Large intestine (tissue), 3 donors: ENCODE measurements at regions not wholly inside any gene's neighbourhood (a gene's known extent, or its start where the extent isn't known, plus 50 kb on each side); places are given as distances from the start of the nearest gene placed in this dataset.

Experiments
- DNase-seq, 2 donors: peaks; one replicate each; pipeline versions ENCODE4 v3.0.0 to v3.0.0-alpha.2; 2013
- H3K27ac ChIP-seq: one replicate; pipeline ENCODE4 v1.5.1; 2013; ENCODE audit warnings: low read length
- H3K27me3 ChIP-seq: 2 replicates; pipeline ENCODE4 v1.6.1; 2013; ENCODE audit warnings: low read length; ENCODE audit not compliant: control insufficient read depth, insufficient read depth
- H3K36me3 ChIP-seq: 2 replicates; pipeline ENCODE4 v1.6.1; 2013; ENCODE audit warnings: low read length; ENCODE audit not compliant: control insufficient read depth, insufficient read depth
- H3K4me1 ChIP-seq: one replicate; pipeline ENCODE4 v1.6.1; 2013; ENCODE audit warnings: low read length; ENCODE audit not compliant: control insufficient read depth, insufficient read depth
- H3K4me3 ChIP-seq: one replicate; pipeline ENCODE4 v1.5.1; 2013; ENCODE audit warnings: low read length
- H3K9me3 ChIP-seq: one replicate; pipeline ENCODE4 v1.6.1; 2013; ENCODE audit warnings: mild to moderate bottlenecking, low read depth, low read length, moderate library complexity; ENCODE audit not compliant: control insufficient read depth
- WGBS: methylation state at CpG from one replicate; pipeline ENCODE4 v1.1.5; 2013; ENCODE audit warnings: low lambda C conversion rate; ENCODE audit not compliant: insufficient coverage; 5-methylcytosine and 5-hydroxymethylcytosine counted together

DNA sequence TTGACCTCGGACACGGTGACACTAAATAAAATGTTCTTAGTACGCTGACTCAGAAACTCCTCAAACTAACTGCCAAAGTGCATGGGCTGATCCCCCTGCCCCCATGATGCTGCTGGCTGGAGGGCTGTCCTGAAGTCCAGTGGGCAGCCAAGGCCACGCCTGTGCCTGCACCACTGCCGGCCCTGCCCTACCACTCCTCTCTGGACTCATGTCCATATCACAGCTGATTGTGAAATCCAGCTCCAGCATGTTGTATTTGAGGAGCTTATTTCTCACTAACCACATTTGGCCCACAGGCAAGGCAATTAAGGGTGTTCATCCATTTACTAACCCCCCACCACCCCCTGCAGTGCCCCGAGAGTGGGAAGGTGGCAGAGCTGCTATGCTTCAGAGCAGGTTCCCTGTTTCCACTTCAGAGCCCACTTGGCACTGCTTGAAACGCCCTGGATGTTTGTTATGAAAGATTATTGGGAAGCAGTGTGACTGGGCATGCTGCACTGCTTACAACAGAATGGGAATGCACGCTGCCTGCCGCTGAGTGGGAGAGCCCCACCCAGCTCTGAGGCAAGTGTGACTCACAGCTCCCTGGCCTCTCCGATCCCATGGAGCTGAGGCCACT is 114.0 kb downstream of the UQCRFS1 start:
- Histone ChIP-seq H3K4me1 (no peaks in the 10 kb centered on the region), H3K4me3 (no peak overlapping the region), H3K27ac (no peak overlapping the region), H3K27me3 (no peaks in the 10 kb centered on the region), H3K9me3 (no peaks in the 10 kb centered on the region), H3K36me3 (no peaks in the 10 kb centered on the region)
- no CpG with 5 or more reads among the region's 10 CpGs for WGBS
- peak in 1 of 2 donors; percentile 15 for DNase-seq

DNA sequence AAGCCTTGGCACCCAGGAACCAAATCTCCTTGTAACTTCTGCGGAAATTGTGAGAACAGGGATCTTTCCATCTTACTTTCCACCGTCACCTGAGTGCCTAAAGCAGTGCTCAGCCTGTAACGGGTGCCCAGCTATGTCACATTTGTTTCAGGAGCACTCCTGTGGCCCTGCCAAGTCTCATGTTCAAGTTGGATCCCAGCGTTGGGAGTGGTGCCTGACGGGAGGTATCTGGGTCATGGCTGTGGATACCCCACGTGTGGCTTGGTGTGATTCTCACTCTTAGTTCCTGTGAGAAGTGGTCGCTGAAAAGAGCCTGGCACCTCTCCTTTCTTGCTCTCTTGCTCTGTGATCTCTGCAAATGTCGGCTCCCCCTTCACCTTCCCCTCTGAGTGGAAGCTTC is 114.9 kb downstream of the UQCRFS1 start:
- Histone ChIP-seq H3K27me3 (no peaks in the 10 kb centered on the region), H3K4me3 (no peak overlapping the region), H3K9me3 (no peaks in the 10 kb centered on the region), H3K36me3 (no peaks in the 10 kb centered on the region), H3K4me1 (no peaks in the 10 kb centered on the region), H3K27ac (no peak overlapping the region)
- no CpG with 5 or more reads among the region's 8 CpGs for WGBS
- no peak for DNase-seq

GRCh38 chr19:29096896-29097295 is 116.1 kb downstream of the UQCRFS1 start:
- no peaks in the 10 kb centered on the region for H3K9me3 ChIP-seq
- WGBS = no CpG with 5 or more reads among the region's 2 CpGs
- no peak overlapping the region for H3K4me3 ChIP-seq
- H3K27me3 ChIP-seq = no peaks in the 10 kb centered on the region
- H3K36me3 ChIP-seq = no peaks in the 10 kb centered on the region
- no peak overlapping the region for H3K27ac ChIP-seq
- DNase-seq = no peak
- no peaks in the 10 kb centered on the region for H3K4me1 ChIP-seq

DNA sequence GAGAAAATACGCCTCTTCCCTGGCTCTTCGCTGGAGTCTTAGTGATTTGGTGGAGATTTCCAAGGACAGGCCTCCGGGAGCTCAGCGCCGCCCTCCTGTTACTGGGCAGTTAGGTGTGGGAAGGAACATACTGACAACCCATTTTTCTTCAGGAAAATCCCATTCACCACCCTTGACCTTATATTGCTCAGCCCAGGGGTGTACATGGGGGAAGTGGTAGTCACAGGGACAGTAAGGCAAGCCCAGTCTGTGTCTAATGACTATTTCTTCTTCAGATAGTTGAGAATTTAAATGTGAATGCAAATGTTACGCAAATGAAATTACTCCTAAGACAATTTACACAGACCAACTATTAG is 119.4 kb downstream of the UQCRFS1 start:
- Histone ChIP-seq H3K4me1 (no peaks in the 10 kb centered on the region), H3K4me3 (no peak overlapping the region), H3K9me3 (no peaks in the 10 kb centered on the region), H3K27ac (no peak overlapping the region), H3K36me3 (no peaks in the 10 kb centered on the region), H3K27me3 (no peaks in the 10 kb centered on the region)
- DNase-seq = no peak
- WGBS = no CpG with 5 or more reads among the region's 6 CpGs

GRCh38 chr19:29092712-29093552 is 120.0 kb downstream of the UQCRFS1 start:
- H3K27me3 ChIP-seq = no peaks in the 10 kb centered on the region
- no CpG with 5 or more reads among the region's 41 CpGs for WGBS
- peak in 1 of 2 donors; percentile 3 for DNase-seq
- H3K4me3 ChIP-seq = no peak overlapping the region
- no peaks in the 10 kb centered on the region for H3K4me1 ChIP-seq
- H3K27ac ChIP-seq = no peak overlapping the region
- H3K36me3 ChIP-seq = no peaks in the 10 kb centered on the region
- no peaks in the 10 kb centered on the region for H3K9me3 ChIP-seq

- Histone ChIP-seq H3K27ac (no peak overlapping the region), H3K27me3 (no peaks in the 10 kb centered on the region), H3K9me3 (no peaks in the 10 kb centered on the region), H3K4me1 (peaks cover 3% of the 10 kb centered on the region), H3K36me3 (no peaks in the 10 kb centered on the region), H3K4me3 (no peak overlapping the region)
- no CpG with 5 or more reads among the region's 7 CpGs for WGBS
- DNase-seq = no peak
These were observed 122.0 kb downstream of the UQCRFS1 start for GRCh38 chr19:29090783-29091526.

DNA sequence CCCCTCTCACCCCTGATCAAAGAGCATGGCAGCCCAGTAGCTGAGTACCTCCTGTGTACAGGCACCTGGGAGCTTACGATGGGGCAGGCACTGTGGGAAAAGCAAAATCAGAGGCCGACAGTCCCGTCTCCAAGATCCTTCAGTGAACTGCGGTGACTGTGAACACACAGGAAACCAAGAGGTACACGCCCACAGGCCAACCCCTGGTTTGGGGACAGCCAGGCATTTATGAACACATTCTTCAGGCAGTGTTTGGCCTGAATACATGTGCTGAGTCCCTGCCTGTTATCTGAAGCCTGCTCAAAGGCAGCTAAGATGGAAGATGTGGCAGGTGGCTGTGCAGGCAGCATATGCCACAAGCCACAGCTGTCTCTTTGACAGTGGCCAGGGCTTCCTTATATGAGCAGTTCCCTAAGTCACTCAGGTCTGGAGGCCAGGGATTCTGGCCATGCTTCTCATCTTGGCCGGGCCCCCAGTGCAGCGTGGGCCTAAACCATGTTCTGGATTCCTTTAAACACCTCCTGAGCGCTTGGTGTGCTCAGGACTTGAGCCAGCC is 123.6 kb downstream of the UQCRFS1 start:
- no peak overlapping the region for H3K27ac ChIP-seq
- H3K4me1 ChIP-seq = peaks cover 3% of the 10 kb centered on the region
- H3K4me3 ChIP-seq = no peak overlapping the region
- no peaks in the 10 kb centered on the region for H3K9me3 ChIP-seq
- no peaks in the 10 kb centered on the region for H3K27me3 ChIP-seq
- WGBS = no CpG with 5 or more reads among the region's 8 CpGs
- no peaks in the 10 kb centered on the region for H3K36me3 ChIP-seq
- DNase-seq = no peak

DNA sequence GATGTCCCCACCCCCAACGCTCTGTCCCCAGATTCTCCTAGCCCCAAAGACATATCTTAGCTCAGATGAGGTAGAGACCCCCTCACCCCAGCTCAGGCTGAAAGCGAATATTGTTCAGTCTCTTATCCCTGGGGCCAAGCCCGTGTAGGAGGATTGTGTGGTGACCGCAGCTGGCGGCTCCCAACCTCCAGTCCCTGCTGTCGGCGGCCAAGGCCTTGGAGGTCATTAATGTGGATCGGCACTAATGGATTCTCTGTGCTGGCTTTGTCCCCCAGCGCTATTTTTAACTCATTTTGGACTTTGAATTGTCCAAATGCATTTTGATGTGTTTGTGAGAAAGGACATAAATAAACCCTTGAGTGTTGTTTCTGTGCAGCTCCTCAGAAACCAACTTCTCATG is 124.2 kb downstream of the UQCRFS1 start:
- Histone ChIP-seq H3K36me3 (no peaks in the 10 kb centered on the region), H3K27me3 (no peaks in the 10 kb centered on the region), H3K9me3 (no peaks in the 10 kb centered on the region), H3K4me1 (peaks cover 3% of the 10 kb centered on the region), H3K4me3 (no peak overlapping the region), H3K27ac (no peak overlapping the region)
- DNase-seq = no peak
- no CpG with 5 or more reads among the region's 9 CpGs for WGBS

GRCh38 chr19:29086646-29087045 is 126.3 kb downstream of the UQCRFS1 start:
- WGBS = no CpG with 5 or more reads among the region's 10 CpGs
- no peaks in the 10 kb centered on the region for H3K36me3 ChIP-seq
- no peak for DNase-seq
- H3K27me3 ChIP-seq = no peaks in the 10 kb centered on the region
- H3K9me3 ChIP-seq = no peaks in the 10 kb centered on the region
- no peak overlapping the region for H3K27ac ChIP-seq
- no peak overlapping the region for H3K4me3 ChIP-seq
- peaks cover 3% of the 10 kb centered on the region for H3K4me1 ChIP-seq

DNA sequence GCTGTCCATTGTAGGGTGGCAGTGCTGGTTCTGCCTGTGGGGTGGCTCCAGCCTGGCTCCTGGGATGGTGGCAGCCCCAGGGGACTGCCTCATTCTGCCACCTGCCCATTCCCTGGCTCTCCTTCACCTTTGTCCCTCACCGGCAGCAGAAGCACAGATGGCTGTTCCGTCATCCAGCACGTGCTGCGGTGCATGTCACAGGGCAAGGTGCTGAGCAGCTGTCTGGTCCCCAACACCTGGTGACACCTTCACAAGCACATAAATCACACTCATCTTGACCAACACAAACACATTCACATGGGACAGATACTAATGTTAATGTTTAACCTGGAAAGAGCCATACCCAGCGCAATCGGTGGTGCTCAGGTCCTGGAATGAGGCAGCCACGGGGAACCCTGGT is 126.8 kb downstream of the UQCRFS1 start:
- no peak overlapping the region for H3K27ac ChIP-seq
- H3K27me3 ChIP-seq = no peaks in the 10 kb centered on the region
- no peaks in the 10 kb centered on the region for H3K9me3 ChIP-seq
- H3K4me1 ChIP-seq = peaks cover 3% of the 10 kb centered on the region
- WGBS = no CpG with 5 or more reads among the region's 7 CpGs
- peak; percentile 85 to 87 for DNase-seq
- H3K36me3 ChIP-seq = no peaks in the 10 kb centered on the region
- no peak overlapping the region for H3K4me3 ChIP-seq
